NCI-H2196 treated with DMSO at 0.1 percent for 48 hours (cell line): ENCODE measurements at regions not wholly inside any gene's neighbourhood (a gene's known extent, or its start where the extent isn't known, plus 50 kb on each side); places are given as distances from the start of the nearest gene placed in this dataset.

Source experiments
- DNase-seq: peaks from one replicate; lab custom pipeline; 2025; ENCODE audit not compliant: unreplicated experiment; lab: John Stamatoyannopoulos, UW

DNA sequence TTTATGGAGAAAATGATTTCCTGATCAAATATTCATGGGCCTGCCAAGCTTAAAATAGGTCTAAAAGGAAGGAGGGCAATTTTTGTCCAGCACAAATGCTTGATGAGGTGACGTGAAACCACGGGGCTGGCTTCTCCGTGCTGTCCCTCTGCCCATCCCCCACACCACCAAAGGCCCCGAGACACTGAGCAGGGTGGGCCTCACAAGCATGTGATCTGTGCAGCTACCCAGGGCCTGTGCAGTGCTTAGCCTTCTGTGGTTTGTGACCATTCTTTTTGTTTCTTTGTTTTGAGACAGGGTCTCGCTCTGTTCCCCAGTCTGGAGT is 94.8 kb upstream of the RTL6 start:
- no peak for DNase-seq

DNA sequence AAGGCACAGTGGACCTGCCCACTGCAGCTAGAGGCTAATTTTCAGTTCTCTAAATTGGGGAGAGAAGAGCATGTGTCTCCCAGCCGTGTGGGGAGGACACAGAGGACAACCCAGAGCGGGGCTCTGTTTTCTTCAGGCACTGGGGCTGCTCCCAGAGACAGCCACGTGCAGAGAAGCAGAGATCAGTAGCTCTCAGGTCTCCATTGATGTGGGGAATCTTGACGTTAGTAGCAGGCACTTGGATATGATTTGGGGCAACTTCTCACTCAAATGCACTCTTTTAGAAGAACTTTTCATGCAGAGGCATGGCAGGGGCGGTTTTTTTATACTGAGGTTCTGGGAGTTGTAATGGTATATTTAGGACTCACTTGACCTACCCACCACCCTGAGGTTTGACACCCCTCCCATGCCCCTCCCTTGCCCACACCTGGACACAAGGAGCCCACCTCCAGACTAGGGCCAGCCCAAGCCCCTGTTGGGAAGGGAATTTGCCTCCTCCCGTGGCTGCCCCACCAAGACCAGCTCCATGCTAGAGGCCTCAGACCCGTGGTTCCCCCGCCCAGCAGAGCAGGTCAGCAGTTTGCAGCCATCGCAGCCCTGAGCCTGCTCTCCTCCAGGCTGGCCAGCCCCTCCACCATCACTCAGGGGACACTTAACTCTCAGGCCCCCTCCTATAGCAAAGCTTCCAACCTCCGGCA is 94.2 kb upstream of the RTL6 start:
- DNase-seq = no peak

GRCh38 chr22:44591146-44591790 is 93.2 kb upstream of the RTL6 start:
- no peak for DNase-seq

- no peak for DNase-seq
Observed at GRCh38 chr22:44590291-44590690, 92.3 kb upstream of the RTL6 start.

GRCh38 chr22:44589831-44590230 is 91.8 kb upstream of the RTL6 start:
- DNase-seq = no peak

- no peak for DNase-seq
Observed at GRCh38 chr22:44588348-44588747, 90.3 kb upstream of the RTL6 start.

DNA sequence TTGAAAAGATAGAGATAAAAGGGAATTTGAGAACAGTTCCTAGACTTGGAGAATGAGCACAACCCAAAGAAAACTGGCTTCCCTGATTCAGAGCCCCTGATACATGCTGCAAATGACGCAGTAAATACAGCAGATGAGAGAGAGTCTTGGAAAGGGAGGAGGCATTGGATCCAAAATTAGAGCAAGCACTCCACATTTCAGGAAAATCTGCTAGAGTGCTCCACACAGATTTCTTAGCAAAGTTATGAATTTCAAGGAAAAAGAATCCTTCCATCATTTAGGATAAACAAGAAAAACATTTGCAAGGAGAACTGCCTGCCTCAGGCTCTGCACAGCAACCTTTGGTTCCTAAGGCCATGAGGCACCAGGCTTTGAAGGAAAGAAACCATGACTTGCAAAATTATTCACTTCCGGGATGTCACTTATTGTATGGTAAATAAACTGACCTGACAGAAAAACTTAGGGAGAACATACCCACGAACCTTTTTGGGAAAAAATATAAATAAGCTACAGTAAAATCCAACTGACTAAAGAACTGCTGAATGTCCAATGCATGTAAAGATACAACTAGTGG is 89.8 kb upstream of the RTL6 start:
- no peak for DNase-seq

DNA sequence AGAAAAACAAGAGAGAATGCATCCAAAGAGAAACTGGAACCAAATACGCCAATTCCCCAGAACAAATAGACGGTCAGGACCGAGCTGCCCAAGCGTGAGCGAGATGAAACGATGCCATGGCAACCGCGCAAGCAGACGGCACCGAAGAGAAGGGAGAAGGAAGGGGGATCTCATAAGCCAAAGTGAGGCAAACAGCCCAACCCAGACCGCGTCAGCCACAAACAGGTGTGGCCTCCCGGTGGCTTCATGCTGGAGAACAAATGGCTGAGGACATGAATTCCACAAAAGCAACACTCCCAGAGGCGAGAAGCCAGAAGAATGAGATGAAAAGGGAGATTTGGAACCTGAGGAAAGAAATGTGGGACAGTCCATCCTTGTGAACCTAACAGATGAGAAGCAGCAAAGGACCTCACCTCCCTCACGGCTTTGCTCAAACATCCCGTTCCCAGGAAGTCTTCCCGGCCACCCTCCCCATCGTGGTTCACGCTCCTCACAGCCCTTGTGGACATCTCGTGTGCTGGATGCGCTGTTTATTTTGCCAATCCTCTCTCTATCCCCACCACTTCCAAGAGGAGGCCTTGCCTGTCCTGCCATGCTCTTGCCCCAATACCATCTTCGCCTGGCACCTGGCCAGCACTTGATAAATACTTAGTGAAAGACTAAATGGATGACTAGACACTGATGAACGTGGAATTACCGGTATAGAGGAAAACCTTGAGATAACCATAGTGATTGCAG is 89.1 kb upstream of the RTL6 start:
- peak; percentile 87 for DNase-seq

DNA sequence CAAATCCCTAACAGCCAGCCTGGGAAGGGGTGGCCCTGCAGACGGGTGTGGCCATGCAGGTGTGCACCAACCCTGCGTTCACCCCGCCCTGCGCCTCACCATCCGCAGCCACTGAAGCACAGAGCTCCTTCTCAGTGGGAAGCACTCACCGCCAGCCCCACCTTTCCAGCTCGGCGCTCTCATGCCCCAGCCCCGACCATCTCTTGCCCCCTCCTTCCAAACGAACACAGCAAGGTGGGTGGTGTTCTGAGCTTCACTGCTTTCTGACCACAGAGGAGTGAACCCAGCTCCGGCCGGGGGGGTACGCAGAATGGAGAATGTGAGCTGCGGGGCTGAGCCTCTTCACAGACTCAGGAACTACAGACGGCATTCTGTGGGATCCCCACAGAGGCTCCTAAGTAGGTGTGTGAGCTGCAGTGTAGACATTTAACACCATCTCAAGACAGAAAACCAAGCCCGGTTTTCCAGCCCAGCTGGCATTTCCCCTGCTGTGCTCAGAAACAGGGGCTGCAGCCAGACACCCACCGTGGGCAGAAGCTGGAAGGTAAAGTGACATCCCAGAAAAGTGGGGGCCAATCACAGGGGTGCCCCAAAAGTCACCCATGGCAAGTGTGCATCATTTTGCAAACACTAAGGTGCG is 88.4 kb upstream of the RTL6 start:
- no peak for DNase-seq

- DNase-seq = no peak
Observed at GRCh38 chr22:44585559-44586350, 87.7 kb upstream of the RTL6 start.

DNA sequence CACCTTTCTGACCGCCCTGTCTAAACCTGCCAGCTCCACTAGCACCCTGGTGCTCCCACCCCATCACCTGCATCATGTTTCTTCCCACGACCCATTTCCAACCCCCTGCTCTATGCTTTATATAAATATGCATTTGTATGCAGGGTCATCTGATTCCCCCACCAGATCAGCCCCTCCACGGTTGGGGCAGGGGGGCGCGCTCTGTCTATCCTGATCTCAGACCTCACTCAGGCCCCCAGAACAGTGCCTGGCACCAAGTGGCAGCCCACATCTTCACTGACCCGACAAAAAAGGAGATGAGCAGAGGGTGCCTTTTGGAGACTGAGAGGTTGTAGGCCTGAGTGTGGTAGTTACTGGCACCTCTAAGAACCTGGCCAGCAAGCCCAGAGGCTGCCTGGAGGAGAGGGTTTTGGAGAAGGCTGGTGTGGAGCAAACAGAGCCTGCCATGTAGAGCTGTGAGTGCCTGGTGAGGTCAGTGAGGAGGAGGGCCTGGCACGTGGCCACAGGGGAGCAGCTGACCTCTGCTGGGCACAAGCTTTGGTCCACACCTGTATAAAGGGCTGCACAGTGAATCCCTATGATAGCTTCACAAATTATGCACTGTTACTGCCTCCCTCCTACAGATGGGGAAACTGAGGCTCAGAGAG is 86.3 kb upstream of the RTL6 start:
- peak; percentile 37 for DNase-seq

GRCh38 chr22:44583854-44584253 is 85.8 kb upstream of the RTL6 start:
- DNase-seq = no peak

DNA sequence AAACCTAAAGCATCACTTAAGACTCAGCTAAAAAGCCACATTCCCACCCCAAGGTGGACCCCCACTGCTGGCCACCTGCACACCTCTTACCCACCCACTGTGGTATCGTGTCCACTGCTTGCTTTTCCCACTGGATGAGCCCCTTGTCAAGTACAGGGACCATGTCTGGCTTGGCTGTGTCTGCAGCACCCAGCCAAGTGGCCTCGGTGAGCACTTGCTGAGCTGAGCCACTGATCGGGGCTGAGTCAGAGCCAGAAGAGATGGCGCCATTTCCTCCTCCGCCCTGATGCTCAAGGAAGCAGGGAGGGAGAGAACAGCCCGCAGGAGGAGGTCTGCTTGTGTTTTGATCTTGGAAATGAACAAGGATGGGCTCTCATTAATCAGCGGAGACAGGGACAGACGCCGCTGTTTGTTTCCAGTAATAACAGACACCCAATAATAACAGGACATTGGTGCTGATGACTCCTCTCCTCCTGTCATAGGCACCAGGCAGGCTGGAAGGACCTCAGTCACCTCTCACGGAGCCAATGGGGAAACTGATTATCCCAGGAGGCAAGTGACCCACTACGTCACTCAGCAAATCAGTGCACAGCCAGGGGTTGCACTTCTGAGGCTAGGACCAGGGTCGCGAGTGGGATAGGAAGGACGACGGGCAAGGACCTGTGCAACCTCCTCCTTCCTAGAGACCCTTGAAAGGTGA is 85.2 kb upstream of the RTL6 start:
- no peak for DNase-seq

- no peak for DNase-seq
Observed at GRCh38 chr22:44582016-44582415, 84.0 kb upstream of the RTL6 start.

- no peak for DNase-seq
Observed at GRCh38 chr22:44581096-44581435, 83.0 kb upstream of the RTL6 start.

GRCh38 chr22:44580176-44581095 is 82.4 kb upstream of the RTL6 start:
- DNase-seq = no peak

DNA sequence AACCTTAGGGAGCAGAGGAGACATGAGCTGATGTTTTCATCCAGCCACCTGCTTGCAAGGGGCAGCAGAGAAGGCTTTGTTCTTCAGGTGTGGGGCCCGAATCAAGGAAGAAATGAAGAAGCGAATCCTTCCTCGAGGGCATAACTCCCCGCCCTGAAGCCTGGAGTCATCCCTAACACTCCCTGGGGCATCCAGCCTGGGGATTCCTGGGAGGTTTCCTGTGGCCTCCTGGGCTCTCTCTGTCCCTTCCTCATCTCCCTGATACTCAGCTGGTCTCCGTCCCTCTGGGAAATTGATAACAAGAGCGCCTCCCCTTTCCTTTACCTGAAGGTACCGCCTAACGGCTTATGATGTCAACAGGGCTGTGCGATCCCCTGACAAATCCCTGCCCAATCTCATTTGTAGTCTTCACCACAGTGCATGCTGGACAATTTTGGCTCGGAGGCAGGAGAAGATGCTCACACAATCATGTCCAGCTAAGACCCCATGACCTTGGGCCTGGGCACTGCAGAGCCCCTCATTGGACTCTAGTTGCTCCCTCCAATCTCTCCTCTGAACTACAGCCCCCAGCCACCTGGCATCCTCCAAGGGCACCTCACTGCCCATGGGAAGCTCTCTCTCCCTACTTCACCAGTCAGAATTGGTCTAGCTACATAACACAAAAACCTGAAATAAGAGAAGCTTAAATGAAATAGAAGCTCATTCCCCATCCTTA is 80.6 kb upstream of the RTL6 start:
- DNase-seq = no peak

DNA sequence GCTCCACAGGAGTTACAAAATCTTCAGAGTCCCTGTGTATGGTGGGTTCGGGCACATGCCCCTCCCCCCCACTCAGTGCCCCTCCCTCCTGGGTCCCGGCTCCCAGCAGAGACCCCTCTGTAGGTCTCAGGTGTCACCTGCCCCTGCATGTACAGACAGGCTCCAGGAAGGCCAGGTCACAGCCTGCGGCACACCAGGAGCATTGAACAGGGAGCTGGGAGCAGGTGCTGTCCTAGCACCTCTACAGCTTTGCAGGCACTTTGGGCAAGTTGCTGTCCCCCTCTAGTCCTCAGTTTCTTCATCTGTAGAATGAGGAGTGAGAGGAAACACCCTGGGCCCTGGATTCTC is 80.1 kb upstream of the RTL6 start:
- DNase-seq = no peak
